ENCODE measurements at regions not wholly inside any gene's neighbourhood (a gene's known extent, or its start where the extent isn't known, plus 50 kb on each side); places are given as distances from the start of the nearest gene placed in this dataset.

GRCh38 chr5:135263022-135263668, 135.9 kb downstream of the MACROH2A1 start (continued):
- TF ChIP-seq ZNF784 (CRISPR knock-in tag; IDR thresholded peaks at IDR 0.05; ENCODE audit: borderline replicate concordance) (no peak), MEIS1 (CRISPR knock-in tag; IDR thresholded peaks at IDR 0.05; ENCODE audit: borderline replicate concordance) (peak; percentile 30; the same call in 1 of the 2 replicates), ZNF563 (CRISPR knock-in tag; IDR thresholded peaks at IDR 0.05) (no peak), NFYC (CRISPR knock-in tag; IDR thresholded peaks at IDR 0.05) (no peak), STAT6 (CRISPR knock-in tag; IDR thresholded peaks at IDR 0.05; ENCODE audit: borderline replicate concordance) (no peak), HNRNPL (IDR thresholded peaks at IDR 0.05; ENCODE audit: low read depth, low read length) (no peak), CBFB (CRISPR knock-in tag; IDR thresholded peaks at IDR 0.05) (peak; percentile 60; the same call in 1 of the 2 replicates), RBM22 (optimal IDR thresholded peaks at IDR 0.05; ENCODE audit: low read length) (no peak), BCL6 (CRISPR knock-in tag; IDR thresholded peaks at IDR 0.05) (peak; percentile 81), ZMAT3 (CRISPR knock-in tag; conservative IDR thresholded peaks at IDR 0.05) (no peak), RBAK (CRISPR knock-in tag; IDR thresholded peaks at IDR 0.05) (no peak), HHEX (CRISPR knock-in tag; IDR thresholded peaks at IDR 0.05) (no peak), ZNF75D (CRISPR knock-in tag; IDR thresholded peaks at IDR 0.05; ENCODE audit: borderline replicate concordance) (no peak), U2AF2 (IDR thresholded peaks at IDR 0.05; ENCODE audit: low read depth, low read length) (no peak), ZFY (CRISPR knock-in tag; IDR thresholded peaks at IDR 0.05) (peak; percentile 28; the same call in 1 of the 2 replicates), SNAPC4 (CRISPR knock-in tag; IDR thresholded peaks at IDR 0.05) (no peak), NONO (IDR thresholded peaks at IDR 0.05) (no peak), NONO (CRISPR knock-in tag; conservative IDR thresholded peaks at IDR 0.05) (no peak), YY1 (IDR thresholded peaks at IDR 0.05; ENCODE audit: insufficient read depth, insufficient replicate concordance, low read depth, low read length) (no peak), SRSF1 (optimal IDR thresholded peaks at IDR 0.05; ENCODE audit: low read depth, low read length) (no peak), CREB1 (IDR thresholded peaks at IDR 0.05) (peak; percentile 37; the same call in 1 of the 2 replicates), CREB1 (CRISPR knock-in tag; IDR thresholded peaks at IDR 0.05) (peak; percentile 46; the same call in 1 of the 2 replicates)

Measured in HepG2 (cell line).